HCT116 (cell line): ENCODE measurements at regions not wholly inside any gene's neighbourhood (a gene's known extent, or its start where the extent isn't known, plus 50 kb on each side); places are given as distances from the start of the nearest gene placed in this dataset.

Experiments used
- ATAC-seq: fragments of 200-7000 bp; cut with Tn5 transposase; 2 replicates; pipeline ENCODE4 v1.9.1; 2020; ENCODE audit warnings: mild to moderate bottlenecking, moderate library complexity
- BruUV-seq: library from RNA; stranded (reverse); fragments of 400-500 nt; replicated peaks from 2 replicates; lab custom pipeline; 2021; lab: Mats Ljungman, UMichigan
- CTCF ChIA-PET: fragments of 300-600 bp; sonication (Branson Sonifier 250); formaldehyde crosslinking; loops from one replicate; lab custom pipeline; 2021; ENCODE audit warnings: antibody characterized with exemption; lab: Charles Lee
- POLR2A ChIA-PET: fragments of 300-600, 350-600 bp; sonication (Branson Sonifier 250); formaldehyde crosslinking; loops from one replicate; lab custom pipeline; 2021; ENCODE audit warnings: antibody characterized with exemption; lab: Charles Lee
- RAD21 ChIA-PET, 2 experiments: fragments of 300-600 bp; sonication (Branson Sonifier 250); formaldehyde crosslinking; loops; one replicate each; lab custom pipeline; 2023; ENCODE audit warnings: low total read pairs in 2 of 2; ENCODE audit not compliant: uncharacterized antibody in 2 of 2, unreplicated experiment in 2 of 2, low non-redundant PET in 1 of 2; lab: Charles Lee
- DNase-seq: peaks from one replicate; pipeline ENCODE4 v3.0.0-alpha.2; 2010; ENCODE audit warnings: low read depth, low spot score
- H2AFZ ChIP-seq: fragments of 200-600 bp; shearing (Covaris generic), sonication (generic); 2 replicates; pipeline ENCODE4 v1.6.1; 2017; ENCODE audit warnings: low read depth, mixed run types, mixed read lengths, antibody characterized with exemption, low read length; ENCODE audit not compliant: poor library complexity, severe bottlenecking
- H3K27ac ChIP-seq: 2 replicates; pipeline ENCODE4 v1.5.1; 2012; ENCODE audit warnings: low read depth, low read length
- H3K27me3 ChIP-seq: fragments of 200-600 bp; sonication (generic); 2 replicates; pipeline ENCODE4 v1.6.1; 2016; ENCODE audit warnings: mixed run types, low read length, mixed read lengths; ENCODE audit not compliant: insufficient read depth
- H3K36me3 ChIP-seq, 2 experiments: fragments of 200-500 bp in 1 of 2; fragments of 200-600 bp in 1 of 2; sonication (Bioruptor generic) in 1 of 2; sonication (generic) in 1 of 2; 2 replicates each; pipeline versions ENCODE4 v1.5.1 to v1.6.1; 2014 to 2016; ENCODE audit warnings: low read length in 2 of 2, inconsistent platforms in 1 of 2, mixed read lengths in 1 of 2, mixed run types in 1 of 2; ENCODE audit not compliant: insufficient read depth in 2 of 2, control insufficient read depth in 1 of 2
- H3K4me1 ChIP-seq, 2 experiments: fragments of 200-600 bp in 1 of 2; sonication (generic) in 1 of 2; 2 replicates each; pipeline versions ENCODE4 v1.5.1 to v1.6.1; 2012 to 2017; ENCODE audit warnings: low read length in 2 of 2, inconsistent platforms in 1 of 2, mild to moderate bottlenecking in 1 of 2, mixed read lengths in 1 of 2, mixed run types in 1 of 2, moderate library complexity in 1 of 2; ENCODE audit not compliant: insufficient read depth in 2 of 2, control insufficient read depth in 1 of 2
- H3K4me2 ChIP-seq: fragments of 200-600 bp; sonication (generic); 2 replicates; pipeline ENCODE4 v1.6.1; 2017; ENCODE audit warnings: mixed run types, low read length, mixed read lengths
- H3K4me3 ChIP-seq, 2 experiments: fragments of 200-600 bp in 1 of 2; sonication (generic) in 1 of 2; replicated peaks in 1 of 2; 2 replicates each; pipeline ENCODE4 v1.5.1; 2011 to 2016; ENCODE audit warnings: low read length in 2 of 2, control low read depth in 1 of 2, low read depth in 1 of 2, mild to moderate bottlenecking in 1 of 2, mixed read lengths in 1 of 2, mixed run types in 1 of 2
- H3K79me2 ChIP-seq: fragments of 200-600 bp; sonication (generic); 2 replicates; pipeline ENCODE4 v1.6.1; 2017; ENCODE audit warnings: mild to moderate bottlenecking, mixed run types, low read length, moderate library complexity, mixed read lengths; ENCODE audit not compliant: insufficient read depth
- H3K9ac ChIP-seq: fragments of 200-600 bp; sonication (generic); 2 replicates; pipeline ENCODE4 v1.6.1; 2016; ENCODE audit warnings: low read length, mixed read lengths
- H3K9me2 ChIP-seq: fragments of 200-600 bp; sonication (generic), shearing (Covaris generic); 2 replicates; pipeline ENCODE4 v1.6.1; 2017; ENCODE audit warnings: mixed run types, mild to moderate bottlenecking, moderate library complexity; ENCODE audit not compliant: insufficient read depth
- H3K9me3 ChIP-seq, 2 experiments: fragments of 200-500 bp in 1 of 2; fragments of 200-600 bp in 1 of 2; sonication (Bioruptor generic) in 1 of 2; sonication (generic) in 1 of 2; 2 replicates each; pipeline ENCODE4 v1.6.1; 2014 to 2017; ENCODE audit warnings: low read length in 2 of 2, mixed read lengths in 2 of 2, inconsistent platforms in 1 of 2, low read depth in 1 of 2, mild to moderate bottlenecking in 1 of 2, mixed run types in 1 of 2, moderate library complexity in 1 of 2; ENCODE audit not compliant: control insufficient read depth in 1 of 2, insufficient read depth in 1 of 2
- H4K20me1 ChIP-seq: fragments of 200-600 bp; sonication (generic), shearing (Covaris generic); 2 replicates; pipeline ENCODE4 v1.6.1; 2017; ENCODE audit warnings: mixed run types, mild to moderate bottlenecking, moderate library complexity; ENCODE audit not compliant: insufficient read depth
- CEBPB ChIP-seq: IDR thresholded peaks from 2 replicates; pipeline ENCODE4 v1.6.1; 2012; ENCODE audit warnings: low read depth
- CTCF ChIP-seq, 3 experiments: fragments of 200-600 bp in 1 of 3; sonication (generic) in 1 of 3; IDR thresholded peaks in 2 of 3; conservative IDR thresholded peaks in 1 of 3; 2 replicates each; pipeline ENCODE4 v1.5.1; 2012 to 2017; ENCODE audit warnings: low read depth in 2 of 3, low read length in 2 of 3, antibody characterized with exemption in 1 of 3, borderline replicate concordance in 1 of 3, control low read depth in 1 of 3, mild to moderate bottlenecking in 1 of 3, mixed read lengths in 1 of 3, mixed run types in 1 of 3, moderate library complexity in 1 of 3; ENCODE audit not compliant: insufficient read depth in 1 of 3
- EGR1 ChIP-seq: IDR thresholded peaks from 2 replicates; pipeline ENCODE4 v1.6.1; 2012; ENCODE audit warnings: low read depth
- FOSL1 ChIP-seq: IDR thresholded peaks from 2 replicates; pipeline ENCODE4 v1.6.1; 2012; ENCODE audit warnings: low read depth
- JUND ChIP-seq: IDR thresholded peaks from 2 replicates; pipeline ENCODE4 v1.6.1; 2012
- MAX ChIP-seq: IDR thresholded peaks from 2 replicates; pipeline ENCODE4 v1.6.1; 2012
- POLR2AphosphoS5 ChIP-seq: IDR thresholded peaks from 2 replicates; pipeline ENCODE4 v1.6.1; 2011; ENCODE audit warnings: mild to moderate bottlenecking, low read depth, low read length, moderate library complexity
- RAD21 ChIP-seq: IDR thresholded peaks from 2 replicates; pipeline ENCODE4 v1.6.1; 2012; ENCODE audit warnings: low read depth, mild to moderate bottlenecking
- SP1 ChIP-seq: IDR thresholded peaks from 2 replicates; pipeline ENCODE4 v1.6.1; 2012; ENCODE audit warnings: low read depth
- SRF ChIP-seq: IDR thresholded peaks from 2 replicates; pipeline ENCODE4 v1.6.1; 2012; ENCODE audit warnings: low read depth
- TCF7L2 ChIP-seq: IDR thresholded peaks from 2 replicates; pipeline ENCODE4 v1.7.0; 2011; ENCODE audit warnings: borderline replicate concordance, inconsistent platforms; ENCODE audit not compliant: insufficient read depth, insufficient read length; ENCODE audit errors: extremely low read depth
- YY1 ChIP-seq: IDR thresholded peaks from 2 replicates; pipeline ENCODE4 v1.6.1; 2011; ENCODE audit warnings: low read length, low read depth, moderate library complexity, mild to moderate bottlenecking; ENCODE audit not compliant: insufficient replicate concordance; ENCODE audit errors: extremely low read depth
- ZFX ChIP-seq: fragments of 450-650 bp; IDR thresholded peaks from 2 replicates; pipeline ENCODE4 v1.6.1; 2017
- intact Hi-C: fragments of 100-400 bp; cut with micrococcal nuclease; formaldehyde crosslinking; loops from 2 replicates; pipeline ENCODE4 v1.10.0; 2022

GRCh38 chr18:65458871-65459270 lies 291.9 kb upstream of the CDH7 start:
- TF ChIP-seq SRF (no peak), TCF7L2 (no peak), RAD21 (no peak), POLR2AphosphoS5 (no peak), CTCF (IDR thresholded peaks at IDR 0.05 in 2 of 3, conservative IDR thresholded peaks at IDR 0.05 in 1 of 3; ENCODE audit: borderline replicate concordance in 1 of 3, insufficient read depth in 1 of 3, low read depth in 2 of 3, low read length in 2 of 3) (no peak), MAX (no peak), FOSL1 (no peak), EGR1 (no peak), ZFX (no peak), YY1 (no peak), JUND (no peak), SP1 (no peak), CEBPB (no peak)
- intact Hi-C loops = no loop called here
- H3K27me3 ChIP-seq = no peaks in the 10 kb centered on the region
- H2AFZ ChIP-seq = no peak overlapping the region
- H3K4me2 ChIP-seq = no peak overlapping the region
- ChIA-PET POLR2A (no interaction called here), CTCF (no interaction called here), RAD21 (no interaction called here)
- no TSS peak for BruUV-seq
- no peak overlapping the region for H3K4me3 ChIP-seq
- no peaks in the 10 kb centered on the region for H3K9me2 ChIP-seq
- no peak overlapping the region for H3K9ac ChIP-seq
- no peaks in the 10 kb centered on the region for H3K36me3 ChIP-seq
- H3K4me1 ChIP-seq = no peaks in the 10 kb centered on the region
- no peak for DNase-seq
- H3K27ac ChIP-seq = no peak overlapping the region
- no peaks in the 10 kb centered on the region for H3K79me2 ChIP-seq
- H4K20me1 ChIP-seq = no peaks in the 10 kb centered on the region
- H3K9me3 ChIP-seq = peaks cover 0 to 15% of the 10 kb centered on the region in 2 experiments; a peak in 2 of 4 replicates
- ATAC-seq = no peak
